ENCODE measurements at regions not wholly inside any gene's neighbourhood (a gene's known extent, or its start where the extent isn't known, plus 50 kb on each side); places are given as distances from the start of the nearest gene placed in this dataset.

GRCh38 chr9:82513242-82513751 is 524.7 kb downstream of the SPATA31D1 start:
- no peak for DNase-seq

- DNase-seq = no peak
Measured at GRCh38 chr9:82513976-82514735, 525.6 kb downstream of the SPATA31D1 start.

GRCh38 chr9:82518868-82519267 is 530.3 kb downstream of the SPATA31D1 start:
- no peak for DNase-seq

- DNase-seq = no peak
Measured at GRCh38 chr9:82519332-82519731, 530.8 kb downstream of the SPATA31D1 start.

- no peak for DNase-seq
Measured at GRCh38 chr9:82524407-82524806, 535.8 kb downstream of the SPATA31D1 start.

- DNase-seq = no peak
Measured at GRCh38 chr9:82526577-82526976, 536.4 kb downstream of the RASEF start.

GRCh38 chr9:82531795-82532194 is 531.1 kb downstream of the RASEF start:
- no peak for DNase-seq

- no peak for DNase-seq
Measured at GRCh38 chr9:82532504-82533180, 530.3 kb downstream of the RASEF start.

GRCh38 chr9:82535432-82535998 is 527.4 kb downstream of the RASEF start:
- DNase-seq = no peak

- DNase-seq = no peak
Measured at GRCh38 chr9:82538634-82539033, 524.3 kb downstream of the RASEF start.

- DNase-seq = no peak
Measured at GRCh38 chr9:82539146-82539545, 523.8 kb downstream of the RASEF start.

GRCh38 chr9:82539856-82540579 is 522.9 kb downstream of the RASEF start:
- no peak for DNase-seq

- no peak for DNase-seq
Measured at GRCh38 chr9:82543726-82544125, 519.2 kb downstream of the RASEF start.

- DNase-seq = no peak
Measured at GRCh38 chr9:82546136-82546535, 516.8 kb downstream of the RASEF start.

- no peak for DNase-seq
Measured at GRCh38 chr9:82547995-82548394, 514.9 kb downstream of the RASEF start.

GRCh38 chr9:82549174-82549821 is 513.6 kb downstream of the RASEF start:
- DNase-seq = no peak

GRCh38 chr9:82552784-82553183 is 510.2 kb downstream of the RASEF start:
- DNase-seq = no peak

- DNase-seq = no peak
Measured at GRCh38 chr9:82553654-82554366, 509.1 kb downstream of the RASEF start.

- no peak for DNase-seq
Measured at GRCh38 chr9:82554381-82554780, 508.6 kb downstream of the RASEF start.

- no peak for DNase-seq
Measured at GRCh38 chr9:82555031-82555430, 507.9 kb downstream of the RASEF start.

- no peak for DNase-seq
Measured at GRCh38 chr9:82555431-82556051, 507.4 kb downstream of the RASEF start.

- DNase-seq = no peak
Measured at GRCh38 chr9:82558346-82558745, 504.6 kb downstream of the RASEF start.

All from CD4-positive, alpha-beta T cell treated with Interleukin-17A for 1 hour (primary cell).